GM18505 (cell line): ENCODE measurements at regions not wholly inside any gene's neighbourhood (a gene's known extent, or its start where the extent isn't known, plus 50 kb on each side); places are given as distances from the start of the nearest gene placed in this dataset.

Experiments
- ATAC-seq: cut with Tn5 transposase; IDR thresholded peaks from one replicate; pipeline ENCODE4 v1.9.1; 2021; ENCODE audit not compliant: unreplicated experiment
- POLR2A ChIP-seq: IDR thresholded peaks from 4 replicates; pipeline ENCODE4 v1.6.1; 2011; ENCODE audit warnings: borderline replicate concordance; ENCODE audit not compliant: insufficient read depth, insufficient read length; ENCODE audit errors: extremely low read depth

GRCh38 chr3:30513374-30514152, 92.8 kb upstream of the TGFBR2 start:
- no peak for ATAC-seq
- TF ChIP-seq POLR2A, result no peak

GRCh38 chr3:30516238-30516637, 90.2 kb upstream of the TGFBR2 start:
- no peak for TF ChIP-seq POLR2A

DNA sequence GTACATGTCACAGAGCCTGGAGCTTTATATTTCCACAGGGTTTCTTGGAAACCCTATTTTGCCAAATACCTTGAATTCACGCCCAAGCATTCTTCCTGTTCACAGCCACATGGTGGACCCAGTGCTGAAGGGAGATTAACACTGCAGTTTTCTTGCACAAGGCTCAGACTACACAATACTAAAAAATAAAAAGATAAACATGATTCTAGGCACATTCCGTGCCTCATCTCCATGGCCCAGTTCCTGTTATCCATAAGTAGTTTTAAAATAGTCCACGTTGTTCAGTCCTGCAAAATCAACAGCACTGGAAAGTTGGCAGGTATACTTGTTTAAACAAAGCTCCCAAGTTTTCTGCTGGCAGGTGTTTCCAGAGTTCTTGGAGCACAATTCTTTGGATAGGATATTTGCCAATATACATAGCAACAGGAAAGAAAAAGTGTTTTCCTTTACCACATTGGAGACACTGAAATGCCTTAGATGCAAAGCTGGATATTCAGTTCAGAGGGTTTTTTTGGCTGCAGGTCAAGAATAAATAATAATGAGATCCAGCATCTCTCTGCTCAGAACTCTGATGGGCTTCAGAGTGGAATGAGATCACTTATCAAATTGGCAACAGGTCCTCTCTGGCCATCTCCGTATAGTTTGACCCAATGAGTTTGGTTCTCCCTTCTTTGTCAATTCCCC, 88.1 kb upstream of the TGFBR2 start:
- no peak for TF ChIP-seq POLR2A
- no peak for ATAC-seq

More at GRCh38 chr3:30516238-30516637, 90.2 kb upstream of the TGFBR2 start:
- ATAC-seq, result no peak

DNA sequence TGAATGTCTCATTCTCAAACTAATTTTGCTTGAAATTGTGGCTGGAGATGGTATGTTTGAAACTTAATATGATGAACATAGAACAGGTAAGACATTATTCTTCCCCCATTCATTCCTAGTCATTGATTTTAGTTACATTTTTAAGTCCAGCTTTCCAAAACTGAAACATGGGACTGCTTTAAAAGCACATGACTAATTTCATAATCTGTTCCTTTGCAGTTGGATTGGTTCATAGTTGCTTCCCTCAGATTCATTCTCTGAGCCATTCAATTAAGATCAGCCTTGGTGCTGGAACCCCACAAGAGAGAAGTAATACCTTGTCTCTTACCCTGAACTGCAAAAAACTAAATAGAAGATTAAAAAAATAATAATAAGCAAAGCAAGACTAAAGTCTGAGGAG, 87.5 kb upstream of the TGFBR2 start:
- no peak for TF ChIP-seq POLR2A

DNA sequence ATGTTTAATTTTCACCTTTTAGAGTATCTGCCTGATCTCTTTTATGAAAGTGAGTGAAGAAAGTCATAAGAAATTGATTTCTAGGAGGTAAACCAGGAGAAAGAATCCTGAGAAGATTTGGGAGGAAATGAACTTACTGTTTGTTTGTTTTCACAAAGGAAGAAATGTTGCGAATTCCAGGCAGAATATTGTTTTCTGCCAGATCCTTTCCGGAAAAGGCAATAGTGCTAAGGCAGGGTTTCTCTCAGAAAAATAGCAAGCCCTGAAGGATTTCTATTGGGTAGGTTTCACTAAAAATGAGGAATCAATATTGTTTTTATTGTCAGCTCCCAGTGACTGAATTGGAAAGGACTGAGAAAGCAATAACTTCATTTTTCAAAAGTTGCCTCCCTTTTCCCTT, 85.7 kb upstream of the TGFBR2 start:
- TF ChIP-seq POLR2A, result no peak
- no peak for ATAC-seq

More for the DNA sequence above, 87.5 kb upstream of the TGFBR2 start:
- ATAC-seq, result no peak

DNA sequence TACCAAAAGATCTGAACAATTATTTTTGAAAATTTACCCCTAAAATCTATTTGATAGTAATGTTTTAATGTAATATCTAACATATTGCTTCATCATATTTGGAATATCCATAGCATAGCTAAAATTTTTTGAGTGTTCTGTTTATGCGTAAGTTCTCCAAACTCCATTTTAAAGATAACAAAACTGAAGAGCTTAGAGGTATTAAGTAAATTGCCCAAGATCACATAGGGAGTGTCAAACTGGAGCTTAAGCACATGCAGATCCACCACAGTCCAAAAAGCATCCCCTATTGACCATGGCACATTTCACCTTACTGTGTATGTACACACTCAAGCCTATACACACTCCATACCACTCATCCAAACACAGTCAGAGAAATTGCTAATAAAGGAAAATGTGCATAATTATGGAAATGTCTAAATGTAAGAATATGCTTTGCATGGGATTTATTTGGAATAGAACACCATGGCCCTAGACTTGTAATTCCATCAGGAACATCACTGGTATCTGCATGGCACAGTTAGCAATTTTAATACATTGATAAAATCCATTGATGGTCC, 85.2 kb upstream of the TGFBR2 start:
- ATAC-seq, result no peak
- TF ChIP-seq POLR2A, result no peak

GRCh38 chr3:30522476-30522875, 83.9 kb upstream of the TGFBR2 start:
- ATAC-seq, result no peak
- TF ChIP-seq POLR2A, result no peak

DNA sequence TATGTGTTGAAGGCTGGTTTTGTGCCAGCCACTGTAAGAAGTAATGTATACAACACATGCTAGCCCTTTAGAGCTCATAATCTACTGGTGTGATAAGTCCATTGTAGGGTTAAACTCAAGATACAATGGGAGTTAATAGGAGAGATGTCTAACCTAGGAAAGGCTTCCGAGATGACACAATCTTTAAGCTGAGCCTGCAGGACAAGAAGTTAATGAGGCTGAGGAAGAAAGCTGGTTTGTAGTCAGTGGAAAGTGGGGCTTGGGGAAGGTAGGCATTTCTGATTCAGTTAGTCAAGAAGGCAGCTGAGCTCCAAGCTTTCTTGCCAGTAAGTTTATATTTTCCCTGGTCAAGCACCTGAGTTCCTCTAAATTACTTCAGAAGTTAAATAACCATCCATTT, 83.0 kb upstream of the TGFBR2 start:
- no peak for TF ChIP-seq POLR2A
- no peak for ATAC-seq

GRCh38 chr3:30524357-30525040, 81.9 kb upstream of the TGFBR2 start:
- TF ChIP-seq POLR2A, result no peak
- no peak for ATAC-seq

DNA sequence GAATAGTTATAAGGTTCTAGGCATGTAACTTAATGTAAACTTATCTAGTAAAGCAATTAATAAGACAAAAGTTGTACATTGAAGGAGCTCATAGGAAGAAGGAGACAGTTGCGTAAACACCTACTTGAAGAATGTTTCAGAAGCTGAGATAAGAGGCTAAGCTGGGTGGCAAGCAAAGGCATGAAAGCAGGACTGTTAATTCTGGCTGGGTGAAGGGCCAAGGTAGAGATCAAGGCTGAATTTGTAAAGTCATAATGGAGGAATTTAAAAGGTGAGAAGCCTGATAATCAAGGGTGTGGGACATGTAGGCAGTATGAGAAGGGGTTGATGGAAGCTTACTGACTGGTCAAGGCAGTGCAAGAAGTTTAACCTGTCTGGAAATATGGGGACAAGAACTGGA, 80.4 kb upstream of the TGFBR2 start:
- no peak for TF ChIP-seq POLR2A
- no peak for ATAC-seq

DNA sequence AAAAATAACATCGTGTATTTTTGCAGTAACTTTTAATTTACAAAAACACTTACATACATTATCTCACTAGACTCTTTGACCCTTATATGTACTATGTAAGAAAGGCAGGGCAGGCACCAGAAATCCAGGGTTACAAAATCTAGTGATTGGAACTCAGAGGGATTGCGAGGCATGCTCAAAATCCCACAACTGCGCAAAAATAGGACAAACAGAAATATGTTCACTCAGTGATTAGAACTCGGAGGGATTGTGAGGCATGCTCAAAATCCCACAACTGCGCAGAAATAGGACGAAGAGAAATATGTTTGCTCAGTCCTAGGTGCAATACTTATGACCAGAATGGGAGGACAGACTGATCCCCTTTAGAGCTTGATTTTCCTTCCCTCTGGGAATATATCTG, 79.2 kb upstream of the TGFBR2 start:
- no peak for TF ChIP-seq POLR2A
- no peak for ATAC-seq

DNA sequence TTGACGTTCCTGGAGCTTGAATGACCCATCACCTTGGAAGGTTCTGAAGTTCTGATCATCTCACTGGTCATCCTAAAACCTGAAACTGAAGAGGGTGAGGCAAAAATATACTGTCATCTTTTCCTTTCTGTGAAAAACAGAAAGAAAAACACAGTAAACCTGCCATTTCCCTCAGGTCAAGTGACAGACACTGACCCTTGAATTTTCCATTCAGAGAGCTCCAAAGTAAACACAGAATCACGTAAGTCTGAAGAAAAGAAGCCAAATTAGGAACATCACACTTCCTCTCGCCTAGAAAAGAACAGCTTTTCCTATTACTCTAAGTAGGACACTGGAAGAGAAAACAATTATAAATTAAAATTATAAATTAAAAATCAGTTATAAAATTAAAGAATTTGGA, 78.7 kb upstream of the TGFBR2 start:
- no peak for TF ChIP-seq POLR2A

GRCh38 chr3:30530084-30530483, 76.3 kb upstream of the TGFBR2 start:
- TF ChIP-seq POLR2A, result no peak
- ATAC-seq, result no peak

More for the DNA sequence above, 78.7 kb upstream of the TGFBR2 start:
- no peak for ATAC-seq
